BLaER1 treated with 17β-estradiol and CSF1 and Interleukin-3, amounts not matched to agents 10 nM and 100 nM (cell line): ENCODE measurements at regions not wholly inside any gene's neighbourhood (a gene's known extent, or its start where the extent isn't known, plus 50 kb on each side); places are given as distances from the start of the nearest gene placed in this dataset.

Source experiments
- H3K27ac ChIP-seq, 11 experiments: shearing (Covaris generic); formaldehyde crosslinking; 2 replicates each; pipeline ENCODE4 v1.8.1; 2022
- H3K27me3 ChIP-seq, 11 experiments: shearing (Covaris generic); formaldehyde crosslinking; 2 replicates each; pipeline ENCODE4 v1.8.1; 2022
- H3K36me3 ChIP-seq, 11 experiments: shearing (Covaris generic); formaldehyde crosslinking; 2 replicates each; pipeline ENCODE4 v1.8.1; 2022
- H3K4me1 ChIP-seq, 10 experiments: shearing (Covaris generic); formaldehyde crosslinking; 2 replicates each; pipeline ENCODE4 v1.8.1; 2022
- H3K4me2 ChIP-seq, 11 experiments: shearing (Covaris generic); formaldehyde crosslinking; 2 replicates each; pipeline ENCODE4 v1.8.1; 2022
- H3K4me3 ChIP-seq, 10 experiments: shearing (Covaris generic); formaldehyde crosslinking; 2 replicates each; pipeline ENCODE4 v1.8.1; 2022
- H3K9ac ChIP-seq, 11 experiments: shearing (Covaris generic); formaldehyde crosslinking; 2 replicates each; pipeline ENCODE4 v1.8.1; 2022
- H3K9me3 ChIP-seq, 11 experiments: shearing (Covaris generic); formaldehyde crosslinking; replicated peaks in 1 of 11; 2 replicates each; pipeline ENCODE4 v1.8.1; 2022
- H4K20me1 ChIP-seq, 11 experiments: shearing (Covaris generic); formaldehyde crosslinking; 2 replicates each; pipeline ENCODE4 v1.8.1; 2022
- Cebpa-rat ChIP-seq, 11 experiments: shearing (Covaris generic); IDR thresholded peaks; 2 replicates each; pipeline ENCODE4 v1.8.1; 2022

GRCh38 chr5:16392718-16393117, 72.9 kb downstream of the ZNF622 start:
- Histone ChIP-seq H3K4me3 (no peak overlapping the region), H3K27ac (no peak overlapping the region), H3K27me3 (no peaks in the 10 kb centered on the region), H4K20me1 (no peaks in the 10 kb centered on the region), H3K9me3 (no peaks in the 10 kb centered on the region), H3K4me2 (no peak overlapping the region), H3K36me3 (no peaks in the 10 kb centered on the region), H3K9ac (no peak overlapping the region), H3K4me1 (0 out of 20 replicates have a peak, but pooled peaks cover 0 to 5% (median 0%) of the 10 kb centered on the region in 10 experiments)
- TF ChIP-seq Cebpa-rat (IDR thresholded peaks at IDR 0.05), result no peak

- no peaks in the 10 kb centered on the region for H3K27me3 ChIP-seq
- H3K27ac ChIP-seq, result no peak overlapping the region
- H3K9me3 ChIP-seq, result no peaks in the 10 kb centered on the region
- H3K4me1 ChIP-seq, result 0 out of 20 replicates have a peak, but pooled peaks cover 0 to 5% (median 0%) of the 10 kb centered on the region in 10 experiments
- no peak overlapping the region for H3K9ac ChIP-seq
- no peak overlapping the region for H3K4me3 ChIP-seq
- H3K36me3 ChIP-seq, result no peaks in the 10 kb centered on the region
- H4K20me1 ChIP-seq, result no peaks in the 10 kb centered on the region
- no peak for TF ChIP-seq Cebpa-rat (IDR thresholded peaks at IDR 0.05)
- no peak overlapping the region for H3K4me2 ChIP-seq
Observed at GRCh38 chr5:16391858-16392649, 73.5 kb downstream of the ZNF622 start.

GRCh38 chr5:16390825-16391224, 74.8 kb downstream of the ZNF622 start:
- TF ChIP-seq Cebpa-rat (IDR thresholded peaks at IDR 0.05), result no peak

GRCh38 chr5:16385516-16386090, 80.0 kb downstream of the ZNF622 start:
- no peaks in the 10 kb centered on the region for H3K9me3 ChIP-seq
- TF ChIP-seq Cebpa-rat (IDR thresholded peaks at IDR 0.05), result no peak
- H3K27ac ChIP-seq, result no peak overlapping the region
- no peaks in the 10 kb centered on the region for H3K27me3 ChIP-seq
- H3K9ac ChIP-seq, result no peak overlapping the region
- 0 out of 20 replicates have a peak, but pooled peaks cover 0 to 5% (median 0%) of the 10 kb centered on the region in 10 experiments for H3K4me1 ChIP-seq
- H3K4me2 ChIP-seq, result no peak overlapping the region
- no peaks in the 10 kb centered on the region for H4K20me1 ChIP-seq
- H3K4me3 ChIP-seq, result no peak overlapping the region
- H3K36me3 ChIP-seq, result no peaks in the 10 kb centered on the region

More at GRCh38 chr5:16390825-16391224, 74.8 kb downstream of the ZNF622 start:
- Histone ChIP-seq H3K4me2 (no peak overlapping the region), H3K9ac (no peak overlapping the region), H3K9me3 (no peaks in the 10 kb centered on the region), H3K27ac (no peak overlapping the region), H3K27me3 (no peaks in the 10 kb centered on the region), H3K36me3 (no peaks in the 10 kb centered on the region), H3K4me1 (0 out of 20 replicates have a peak, but pooled peaks cover 0 to 5% (median 0%) of the 10 kb centered on the region in 10 experiments), H3K4me3 (no peak overlapping the region), H4K20me1 (no peaks in the 10 kb centered on the region)

- H3K27me3 ChIP-seq, result no peaks in the 10 kb centered on the region
Observed at GRCh38 chr5:16384804-16385203, 80.8 kb downstream of the ZNF622 start.

GRCh38 chr5:16384222-16384621, 81.4 kb downstream of the ZNF622 start:
- Histone ChIP-seq H3K9me3 (no peaks in the 10 kb centered on the region), H4K20me1 (no peaks in the 10 kb centered on the region), H3K9ac (no peak overlapping the region), H3K4me3 (no peak overlapping the region), H3K27ac (no peak overlapping the region), H3K4me1 (no peaks in the 10 kb centered on the region), H3K27me3 (no peaks in the 10 kb centered on the region), H3K4me2 (no peak overlapping the region), H3K36me3 (no peaks in the 10 kb centered on the region)
- no peak for TF ChIP-seq Cebpa-rat (IDR thresholded peaks at IDR 0.05)

More at GRCh38 chr5:16384804-16385203, 80.8 kb downstream of the ZNF622 start:
- Histone ChIP-seq H3K4me1 (no peaks in the 10 kb centered on the region), H4K20me1 (no peaks in the 10 kb centered on the region), H3K36me3 (no peaks in the 10 kb centered on the region), H3K4me3 (no peak overlapping the region), H3K9me3 (no peaks in the 10 kb centered on the region), H3K27ac (no peak overlapping the region), H3K9ac (no peak overlapping the region), H3K4me2 (no peak overlapping the region)
- TF ChIP-seq Cebpa-rat (IDR thresholded peaks at IDR 0.05), result no peak

GRCh38 chr5:16383544-16384052, 82.0 kb downstream of the ZNF622 start:
- Histone ChIP-seq H3K9ac (no peak overlapping the region), H3K4me2 (no peak overlapping the region), H3K27ac (no peak overlapping the region), H3K4me3 (no peak overlapping the region), H3K9me3 (no peaks in the 10 kb centered on the region), H3K36me3 (no peaks in the 10 kb centered on the region), H3K27me3 (no peaks in the 10 kb centered on the region), H4K20me1 (no peaks in the 10 kb centered on the region), H3K4me1 (no peaks in the 10 kb centered on the region)
- no peak for TF ChIP-seq Cebpa-rat (IDR thresholded peaks at IDR 0.05)

GRCh38 chr5:16382047-16382446, 83.6 kb downstream of the ZNF622 start:
- Histone ChIP-seq H3K4me1 (no peaks in the 10 kb centered on the region), H3K4me3 (no peak overlapping the region), H3K27me3 (no peaks in the 10 kb centered on the region), H3K4me2 (no peak overlapping the region), H3K36me3 (no peaks in the 10 kb centered on the region), H4K20me1 (no peaks in the 10 kb centered on the region), H3K9me3 (no peaks in the 10 kb centered on the region), H3K27ac (no peak overlapping the region), H3K9ac (no peak overlapping the region)
- no peak for TF ChIP-seq Cebpa-rat (IDR thresholded peaks at IDR 0.05)

- no peak for TF ChIP-seq Cebpa-rat (IDR thresholded peaks at IDR 0.05)
- Histone ChIP-seq H3K9me3 (no peaks in the 10 kb centered on the region), H4K20me1 (no peaks in the 10 kb centered on the region), H3K36me3 (no peaks in the 10 kb centered on the region), H3K27me3 (no peaks in the 10 kb centered on the region), H3K4me2 (no peak overlapping the region), H3K27ac (no peak overlapping the region), H3K4me3 (no peak overlapping the region), H3K9ac (no peak overlapping the region), H3K4me1 (no peaks in the 10 kb centered on the region)
Observed at GRCh38 chr5:16378762-16379161, 86.8 kb downstream of the ZNF622 start.
